IMR-90 (cell line): ENCODE measurements at regions not wholly inside any gene's neighbourhood (a gene's known extent, or its start where the extent isn't known, plus 50 kb on each side); places are given as distances from the start of the nearest gene placed in this dataset.

Source experiments
- ATAC-seq: fragments of 200-7000 bp; cut with Tn5 transposase; 2 replicates; pipeline ENCODE4 v1.9.1; 2020; ENCODE audit warnings: low read depth, mild to moderate bottlenecking, moderate library complexity
- BruUV-seq: library from RNA; stranded (reverse); fragments of 400-500 nt; replicated peaks from 2 replicates; lab custom pipeline; 2021; lab: Mats Ljungman, UMichigan
- CTCF ChIA-PET: fragments of 300-600 bp; formaldehyde crosslinking; extraction: SDS; loops from one replicate; lab custom pipeline; 2021; ENCODE audit warnings: antibody characterized with exemption; lab: Yijun Ruan, JAX
- POLR2A ChIA-PET: fragments of 300-600 bp; sonication (Branson Sonifier 250); formaldehyde crosslinking; loops from one replicate; lab custom pipeline; 2022; ENCODE audit warnings: antibody characterized with exemption; ENCODE audit not compliant: unreplicated experiment; lab: Charles Lee
- DNase-seq: peaks from one replicate; pipeline ENCODE4 v3.0.0; 2013
- H2AFZ ChIP-seq: replicated peaks from 2 replicates; pipeline ENCODE3; 2013; ENCODE audit warnings: low read length, mild to moderate bottlenecking; ENCODE audit not compliant: poor library complexity
- H2AK5ac ChIP-seq: 2 replicates; pipeline ENCODE4 v1.6.1; 2013; ENCODE audit warnings: low read depth, low read length, inconsistent platforms
- H2AK9ac ChIP-seq: replicated peaks from 2 replicates; pipeline ENCODE3; 2013; ENCODE audit warnings: mild to moderate bottlenecking, low read depth, low read length, moderate library complexity; ENCODE audit not compliant: poor library complexity
- H2BK120ac ChIP-seq: 2 replicates; pipeline ENCODE4 v1.6.1; 2013; ENCODE audit warnings: low read depth, low read length, inconsistent platforms
- H2BK15ac ChIP-seq: 3 replicates; pipeline ENCODE4 v1.6.1; 2013; ENCODE audit warnings: low read depth, low read length, inconsistent platforms
- H2BK20ac ChIP-seq: 2 replicates; pipeline ENCODE4 v1.6.1; 2013; ENCODE audit warnings: low read depth, mild to moderate bottlenecking, inconsistent platforms, low read length, moderate library complexity
- H2BK5ac ChIP-seq: 2 replicates; pipeline ENCODE4 v1.6.1; 2013; ENCODE audit warnings: mild to moderate bottlenecking, low read depth, low read length, inconsistent platforms; ENCODE audit not compliant: poor library complexity, severe bottlenecking
- H3K14ac ChIP-seq: replicated peaks from 2 replicates; pipeline ENCODE4 v1.6.1; 2013; ENCODE audit warnings: low read depth, low read length, inconsistent platforms
- H3K18ac ChIP-seq: 2 replicates; pipeline ENCODE4 v1.6.1; 2013; ENCODE audit warnings: low read depth, low read length, control low read depth
- H3K23ac ChIP-seq: 2 replicates; pipeline ENCODE4 v1.6.1; 2013; ENCODE audit warnings: low read depth, low read length, inconsistent platforms
- H3K27ac ChIP-seq: 2 replicates; pipeline ENCODE4 v1.5.1; 2013; ENCODE audit warnings: mild to moderate bottlenecking, control low read depth, low read length; ENCODE audit not compliant: insufficient read depth
- H3K27me3 ChIP-seq: 2 replicates; pipeline ENCODE4 v1.6.1; 2013; ENCODE audit warnings: low read length; ENCODE audit not compliant: control insufficient read depth, insufficient read depth
- H3K36me3 ChIP-seq: 2 replicates; pipeline ENCODE4 v1.6.1; 2013; ENCODE audit warnings: low read length, mixed read lengths; ENCODE audit not compliant: control insufficient read depth, insufficient read depth
- H3K4ac ChIP-seq: 2 replicates; pipeline ENCODE4 v1.6.1; 2013; ENCODE audit warnings: low read depth, low read length, inconsistent platforms
- H3K4me1 ChIP-seq: 2 replicates; pipeline ENCODE4 v1.6.1; 2013; ENCODE audit warnings: low read length, mixed read lengths; ENCODE audit not compliant: control insufficient read depth, insufficient read depth
- H3K4me2 ChIP-seq: 2 replicates; pipeline ENCODE4 v1.6.1; 2013; ENCODE audit warnings: low read depth, mild to moderate bottlenecking, control low read depth, low read length, moderate library complexity
- H3K4me3 ChIP-seq: 2 replicates; pipeline ENCODE4 v1.5.1; 2013; ENCODE audit warnings: low read depth, mild to moderate bottlenecking, control low read depth, low read length, moderate library complexity; ENCODE audit not compliant: insufficient read depth
- H3K56ac ChIP-seq: 2 replicates; pipeline ENCODE4 v1.6.1; 2013; ENCODE audit warnings: low read length, inconsistent platforms; ENCODE audit not compliant: insufficient read depth; ENCODE audit errors: extremely low read depth
- H3K79me1 ChIP-seq, 2 experiments: 2 replicates each; pipeline ENCODE4 v1.6.1; 2013; ENCODE audit warnings: low read length in 2 of 2, inconsistent platforms in 1 of 2, low read depth in 1 of 2
- H3K9ac ChIP-seq: 2 replicates; pipeline ENCODE4 v1.6.1; 2013; ENCODE audit warnings: low read depth, low read length, control low read depth
- H3K9me1 ChIP-seq: 2 replicates; pipeline ENCODE4 v1.6.1; 2013; ENCODE audit warnings: low read length, inconsistent platforms; ENCODE audit not compliant: insufficient read depth
- H3K9me3 ChIP-seq: 2 replicates; pipeline ENCODE4 v1.6.1; 2013; ENCODE audit warnings: low read length; ENCODE audit not compliant: control insufficient read depth, insufficient read depth
- H4K20me1 ChIP-seq: 2 replicates; pipeline ENCODE4 v1.6.1; 2013; ENCODE audit warnings: low read length, inconsistent platforms; ENCODE audit not compliant: insufficient read depth
- H4K5ac ChIP-seq: 2 replicates; pipeline ENCODE4 v1.6.1; 2013; ENCODE audit warnings: mild to moderate bottlenecking, low read depth, low read length, control low read depth
- H4K8ac ChIP-seq, 2 experiments: 2 replicates each; pipeline ENCODE4 v1.6.1; 2013; ENCODE audit warnings: low read depth in 2 of 2, low read length in 2 of 2, control low read depth in 1 of 2, inconsistent platforms in 1 of 2
- H4K91ac ChIP-seq: 2 replicates; pipeline ENCODE4 v1.6.1; 2013; ENCODE audit warnings: low read depth, low read length, inconsistent platforms; ENCODE audit not compliant: insufficient read depth
- FOS ChIP-seq: fragments of 150-350 bp; IDR thresholded peaks from 2 replicates; pipeline ENCODE4 v1.6.1; 2016; ENCODE audit warnings: low read depth, low read length
- POLR2A ChIP-seq: IDR thresholded peaks from 2 replicates; pipeline ENCODE4 v1.6.1; 2012; ENCODE audit warnings: mild to moderate bottlenecking, low read depth, low read length
- whole genome bisulfite sequencing, 2 experiments: methylation state at CpG; one replicate each; pipeline versions ENCODE4 v1.1.5 to v1.1.7; 2013; ENCODE audit warnings: missing lambda C conversion rate in 2 of 2; ENCODE audit not compliant: insufficient read length in 1 of 2; ENCODE audit errors: extremely low coverage in 2 of 2; 5-methylcytosine and 5-hydroxymethylcytosine counted together
- dilution Hi-C: fragments of 300-500 bp; cut with HindIII; formaldehyde crosslinking; loops from one replicate; pipeline ENCODE4 v1.14.3; 2018; ENCODE audit warnings: low sequenced_read_pairs; ENCODE audit not compliant: unreplicated experiment
- in situ Hi-C: fragments of 300-500 bp; cut with MboI; formaldehyde crosslinking; loops from 3 replicates; pipeline ENCODE4 v1.14.3; 2019; ENCODE audit warnings: low sequenced_read_pairs, inconsistent platforms, mixed read lengths
- intact Hi-C: fragments of 100-400 bp; cut with micrococcal nuclease; formaldehyde crosslinking; loops from 2 replicates; pipeline ENCODE4 v1.10.0; 2022

DNA sequence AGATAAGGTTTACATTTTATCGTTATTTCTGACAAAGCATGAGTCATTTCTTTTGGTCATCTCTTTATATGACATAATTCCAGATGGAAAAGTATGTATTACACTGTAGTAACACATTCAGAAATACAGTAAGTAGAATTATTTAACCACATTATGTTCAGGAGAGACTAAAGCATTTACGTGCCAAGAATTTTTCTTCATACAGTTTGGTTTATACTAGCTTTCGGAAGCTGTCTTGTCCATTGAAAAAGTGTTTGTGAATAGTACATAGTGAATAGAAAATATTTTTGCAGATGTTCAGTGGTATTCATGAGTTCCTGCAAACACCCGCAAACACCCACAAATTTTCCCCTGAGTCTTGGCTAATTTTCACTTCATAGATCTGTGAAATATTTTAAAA, 1033.0 kb upstream of the INTU start:
- H3K9me1 ChIP-seq = no peaks in the 10 kb centered on the region
- intact Hi-C loops (loop anchor here (5.0 to 10.0 kb wide), 4 partner anchors 377 to 885 kb away; no protein-coding TSS in a partner anchor), in situ Hi-C loops (no loop called here), dilution Hi-C loops (no loop called here)
- DNase-seq (peak; percentile 62), ATAC-seq (peak; percentile 27)
- no peak overlapping the region for H3K23ac ChIP-seq
- H3K4me1 ChIP-seq = no peaks in the 10 kb centered on the region
- H2AFZ ChIP-seq = no peak overlapping the region
- no peak overlapping the region for H2BK15ac ChIP-seq
- H2AK9ac ChIP-seq = no peak overlapping the region
- no peaks in the 10 kb centered on the region for H3K9me3 ChIP-seq
- POLR2A ChIA-PET = no interaction called here
- no peak overlapping the region for H2BK5ac ChIP-seq
- H3K79me1 ChIP-seq = no peaks in the 10 kb centered on the region
- no peak overlapping the region for H3K9ac ChIP-seq
- no peak overlapping the region for H3K4me2 ChIP-seq
- no TSS peak for BruUV-seq
- no peak overlapping the region for H3K14ac ChIP-seq
- H3K27me3 ChIP-seq = no peaks in the 10 kb centered on the region
- H2AK5ac ChIP-seq = no peak overlapping the region
- no CpG with 5 or more reads among the region's 4 CpGs for WGBS, 2 experiments
- CTCF ChIA-PET = interaction anchor here (0.6 kb wide), 1 partner anchor 337 kb away, joined by 3 read pairs; no protein-coding TSS in a partner anchor
- no peaks in the 10 kb centered on the region for H3K36me3 ChIP-seq
- no peak overlapping the region for H4K8ac ChIP-seq
- H3K18ac ChIP-seq = no peak overlapping the region
- no peaks in the 10 kb centered on the region for H4K20me1 ChIP-seq
- H3K56ac ChIP-seq = no peak overlapping the region
- H3K4ac ChIP-seq = no peak overlapping the region
- H2BK20ac ChIP-seq = no peak overlapping the region
- H4K5ac ChIP-seq = no peak overlapping the region
- no peak overlapping the region for H3K4me3 ChIP-seq
- TF ChIP-seq POLR2A (no peak), FOS (peak; percentile 13; the same call in 1 of the 2 replicates)
- no peak overlapping the region for H4K91ac ChIP-seq
- no peak overlapping the region for H2BK120ac ChIP-seq
- no peak overlapping the region for H3K27ac ChIP-seq
